Gastrocnemius medialis (tissue), 4 donors: ENCODE measurements at regions not wholly inside any gene's neighbourhood (a gene's known extent, or its start where the extent isn't known, plus 50 kb on each side); places are given as distances from the start of the nearest gene placed in this dataset.

ENCODE experiments used
- CTCF ChIP-seq, 5 experiments: fragments of 450-650 bp in 3 of 5; fragments of 200-600 bp in 2 of 5; sonication (generic) in 2 of 5; IDR thresholded peaks in 4 of 5; conservative IDR thresholded peaks in 1 of 5; 1 replicate in 4 of 5; 2 replicates in 1 of 5; pipeline ENCODE4 v1.5.1; 2016 to 2019; ENCODE audit warnings: antibody characterized with exemption in 5 of 5, mild to moderate bottlenecking in 3 of 5, moderate library complexity in 3 of 5
- POLR2A ChIP-seq, 2 donors: fragments of 450-650 bp; IDR thresholded peaks; one replicate each; pipeline ENCODE4 v1.6.1; 2017; ENCODE audit warnings: antibody characterized with exemption in 2 of 2, mild to moderate bottlenecking in 2 of 2, moderate library complexity in 2 of 2

DNA sequence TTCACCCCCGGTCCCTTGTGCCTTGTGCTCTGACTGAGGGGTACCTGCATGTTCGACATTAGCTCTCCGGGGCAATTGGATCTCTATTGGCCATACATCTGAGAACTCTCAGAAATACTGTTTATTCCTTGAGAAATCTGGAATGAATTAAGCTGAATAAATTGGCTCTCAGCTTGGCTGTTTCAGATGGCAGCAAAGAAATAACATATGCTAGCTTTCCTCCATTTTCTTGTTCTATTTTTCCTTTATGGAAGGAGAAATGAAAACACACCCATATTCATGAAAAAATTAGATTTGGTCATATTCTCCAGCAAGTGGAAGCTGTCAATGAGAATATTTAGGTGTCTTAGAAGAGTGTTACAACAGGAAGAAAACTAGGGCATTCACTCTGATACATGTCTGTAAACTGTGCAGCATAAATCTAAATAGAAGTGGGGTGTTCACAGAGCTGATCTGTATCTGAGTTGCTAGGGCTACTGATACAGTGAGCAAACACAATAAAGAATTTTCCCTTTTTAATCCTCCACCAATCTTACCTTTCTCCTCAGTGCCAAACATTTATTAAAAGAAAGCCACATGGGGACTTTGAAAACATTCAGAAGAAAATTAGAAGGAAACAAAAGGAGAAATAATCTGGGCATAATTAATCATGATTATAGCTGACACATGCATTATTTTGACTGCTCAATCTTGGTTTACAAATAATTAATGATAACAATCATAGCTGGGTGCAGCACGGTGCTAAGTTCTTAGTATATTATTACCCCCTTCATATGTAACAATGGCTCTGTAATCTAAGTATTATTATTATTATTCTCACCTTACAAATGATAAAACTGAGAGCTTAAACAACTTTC, 671.9 kb upstream of the USP24 start:
- TF ChIP-seq POLR2A (IDR thresholded peaks at IDR 0.05) (no peak), CTCF (IDR thresholded peaks at IDR 0.05 in 4 of 5, conservative IDR thresholded peaks at IDR 0.05 in 1 of 5) (no peak)
